OCI-LY1 (cell line): ENCODE measurements at regions not wholly inside any gene's neighbourhood (a gene's known extent, or its start where the extent isn't known, plus 50 kb on each side); places are given as distances from the start of the nearest gene placed in this dataset.

Source experiments
- H2AFZ ChIP-seq: fragments of 200-600 bp; sonication (generic), shearing (Covaris generic); 2 replicates; pipeline ENCODE4 v1.6.0; 2014; ENCODE audit warnings: antibody characterized with exemption, mild to moderate bottlenecking, low read length
- H3F3A ChIP-seq: fragments of 200-600 bp; sonication (generic), shearing (Covaris generic); 2 replicates; pipeline ENCODE4 v1.6.0; 2014; ENCODE audit warnings: mild to moderate bottlenecking, antibody characterized with exemption, low read length, moderate library complexity; ENCODE audit not compliant: insufficient read depth
- H3K27ac ChIP-seq: fragments of 200-600 bp; sonication (generic); 2 replicates; pipeline ENCODE4 v1.5.1; 2014; ENCODE audit warnings: low read length, mixed run types, mild to moderate bottlenecking, low read depth; ENCODE audit not compliant: poor library complexity, severe bottlenecking
- H3K27me3 ChIP-seq: fragments of 200-600 bp; sonication (generic); 2 replicates; pipeline ENCODE4 v1.6.0; 2014; ENCODE audit warnings: antibody characterized with exemption, mild to moderate bottlenecking, low read length, moderate library complexity; ENCODE audit not compliant: insufficient read depth
- H3K36me3 ChIP-seq: fragments of 200-600 bp; sonication (generic); 2 replicates; pipeline ENCODE4 v1.6.1; 2014; ENCODE audit warnings: mild to moderate bottlenecking, antibody characterized with exemption, low read length, moderate library complexity, mixed read lengths; ENCODE audit not compliant: insufficient read depth
- H3K4me1 ChIP-seq: fragments of 200-600 bp; sonication (generic); 2 replicates; pipeline ENCODE4 v1.5.1; 2014; ENCODE audit warnings: mild to moderate bottlenecking, low read length, moderate library complexity; ENCODE audit not compliant: insufficient read depth, severe bottlenecking
- H3K4me2 ChIP-seq: fragments of 200-600 bp; sonication (generic), shearing (Covaris generic); 2 replicates; pipeline ENCODE4 v1.6.1; 2014; ENCODE audit warnings: low read length
- H3K4me3 ChIP-seq: fragments of 200-600 bp; sonication (generic); 2 replicates; pipeline ENCODE4 v1.5.1; 2014; ENCODE audit warnings: low read length, low read depth, mild to moderate bottlenecking, mixed read lengths; ENCODE audit not compliant: poor library complexity, severe bottlenecking
- H3K79me2 ChIP-seq: fragments of 200-600 bp; shearing (Covaris generic); 2 replicates; pipeline ENCODE4 v1.6.1; 2016; ENCODE audit warnings: mixed run types, low read length, mixed read lengths; ENCODE audit not compliant: insufficient read depth
- H3K9ac ChIP-seq: fragments of 200-600 bp; sonication (generic), shearing (Covaris generic); 2 replicates; pipeline ENCODE4 v1.6.1; 2014; ENCODE audit warnings: mild to moderate bottlenecking, low read length, mixed read lengths
- H3K9me2 ChIP-seq: fragments of 200-600 bp; sonication (generic), shearing (Covaris generic); 2 replicates; pipeline ENCODE4 v1.6.1; 2014; ENCODE audit warnings: low read depth, mild to moderate bottlenecking, low read length, mixed read lengths
- H3K9me3 ChIP-seq: fragments of 200-600 bp; shearing (Covaris generic); 2 replicates; pipeline ENCODE4 v1.6.1; 2014; ENCODE audit warnings: low read length, mixed read lengths
- H4K20me1 ChIP-seq: fragments of 200-600 bp; sonication (generic), shearing (Covaris generic); 2 replicates; pipeline ENCODE4 v1.6.0; 2016; ENCODE audit warnings: mild to moderate bottlenecking, low read length; ENCODE audit not compliant: insufficient read depth
- EZH2 ChIP-seq: fragments of 200-600 bp; sonication (generic), shearing (Covaris generic); IDR thresholded peaks from 2 replicates; pipeline ENCODE4 v1.8.0; 2017; ENCODE audit warnings: borderline replicate concordance, mixed run types, mild to moderate bottlenecking, antibody characterized with exemption, low read length, moderate library complexity, mixed read lengths
- TF ChIP-seq, protein P1 (sequence below): fragments of 200-600 bp; sonication (generic), shearing (Covaris generic); IDR thresholded peaks from 2 replicates; pipeline ENCODE4 v1.5.1; 2017; ENCODE audit warnings: mild to moderate bottlenecking, antibody characterized with exemption, low read length, moderate library complexity, mixed read lengths

DNA sequence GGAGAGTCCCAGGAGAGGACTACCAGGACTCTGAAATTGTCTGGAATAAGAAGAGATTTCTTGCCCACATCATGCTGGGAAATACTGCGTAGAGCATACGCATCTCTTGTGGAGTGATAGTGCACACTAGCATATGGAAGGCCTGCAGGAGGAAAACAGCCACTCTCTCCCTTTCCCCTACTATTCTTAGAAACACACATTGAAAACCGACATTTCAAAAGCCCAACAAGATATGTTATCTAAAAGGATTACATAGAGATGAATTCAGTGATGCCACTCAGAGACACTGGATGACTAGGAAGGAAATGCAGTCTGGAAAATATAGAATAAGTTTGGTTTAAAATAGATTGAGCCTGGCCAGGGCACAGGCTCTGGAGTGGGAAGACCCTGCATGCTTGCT is 388.7 kb upstream of the NBEA start:
- Histone ChIP-seq H3K27me3 (no peaks in the 10 kb centered on the region), H4K20me1 (no peaks in the 10 kb centered on the region), H3K9me3 (no peaks in the 10 kb centered on the region), H3K4me3 (no peak overlapping the region), H3F3A (no peaks in the 10 kb centered on the region), H2AFZ (no peak overlapping the region), H3K9ac (no peak overlapping the region), H3K79me2 (no peaks in the 10 kb centered on the region), H3K4me2 (no peak overlapping the region), H3K4me1 (no peaks in the 10 kb centered on the region), H3K36me3 (no peaks in the 10 kb centered on the region), H3K27ac (no peak overlapping the region), H3K9me2 (no peaks in the 10 kb centered on the region)
- no peak for TF ChIP-seq EZH2
- TF ChIP-seq, protein P1, sequence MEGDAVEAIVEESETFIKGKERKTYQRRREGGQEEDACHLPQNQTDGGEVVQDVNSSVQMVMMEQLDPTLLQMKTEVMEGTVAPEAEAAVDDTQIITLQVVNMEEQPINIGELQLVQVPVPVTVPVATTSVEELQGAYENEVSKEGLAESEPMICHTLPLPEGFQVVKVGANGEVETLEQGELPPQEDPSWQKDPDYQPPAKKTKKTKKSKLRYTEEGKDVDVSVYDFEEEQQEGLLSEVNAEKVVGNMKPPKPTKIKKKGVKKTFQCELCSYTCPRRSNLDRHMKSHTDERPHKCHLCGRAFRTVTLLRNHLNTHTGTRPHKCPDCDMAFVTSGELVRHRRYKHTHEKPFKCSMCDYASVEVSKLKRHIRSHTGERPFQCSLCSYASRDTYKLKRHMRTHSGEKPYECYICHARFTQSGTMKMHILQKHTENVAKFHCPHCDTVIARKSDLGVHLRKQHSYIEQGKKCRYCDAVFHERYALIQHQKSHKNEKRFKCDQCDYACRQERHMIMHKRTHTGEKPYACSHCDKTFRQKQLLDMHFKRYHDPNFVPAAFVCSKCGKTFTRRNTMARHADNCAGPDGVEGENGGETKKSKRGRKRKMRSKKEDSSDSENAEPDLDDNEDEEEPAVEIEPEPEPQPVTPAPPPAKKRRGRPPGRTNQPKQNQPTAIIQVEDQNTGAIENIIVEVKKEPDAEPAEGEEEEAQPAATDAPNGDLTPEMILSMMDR, result no peak

DNA sequence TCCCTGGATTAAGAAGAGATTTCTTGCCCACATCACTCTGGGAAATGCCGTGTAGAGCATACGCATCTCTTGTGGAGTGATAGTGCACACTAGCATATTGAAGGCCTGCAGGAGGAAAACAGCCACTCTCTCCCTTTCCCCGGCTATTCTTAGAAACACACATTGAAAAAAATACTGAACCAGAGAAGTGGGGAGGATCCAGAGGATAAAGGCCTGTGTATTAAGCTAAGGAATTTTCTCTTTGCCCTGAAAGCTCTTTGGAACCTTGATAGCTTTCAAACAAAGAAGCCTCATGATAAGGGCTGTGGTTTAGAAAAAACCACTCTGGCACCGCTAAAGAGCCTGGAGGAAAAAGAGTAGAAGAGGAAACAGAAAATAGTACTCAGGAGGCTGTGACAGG is 386.1 kb upstream of the NBEA start:
- Histone ChIP-seq H3K4me3 (no peak overlapping the region), H3K4me2 (no peak overlapping the region), H3K9me3 (no peaks in the 10 kb centered on the region), H3K9ac (no peak overlapping the region), H3F3A (no peaks in the 10 kb centered on the region), H3K36me3 (no peaks in the 10 kb centered on the region), H3K27me3 (no peaks in the 10 kb centered on the region), H3K4me1 (no peaks in the 10 kb centered on the region), H4K20me1 (no peaks in the 10 kb centered on the region), H3K9me2 (no peaks in the 10 kb centered on the region), H3K79me2 (no peaks in the 10 kb centered on the region), H2AFZ (no peak overlapping the region), H3K27ac (no peak overlapping the region)
- TF ChIP-seq EZH2, result no peak
- TF ChIP-seq, protein P1, result no peak

DNA sequence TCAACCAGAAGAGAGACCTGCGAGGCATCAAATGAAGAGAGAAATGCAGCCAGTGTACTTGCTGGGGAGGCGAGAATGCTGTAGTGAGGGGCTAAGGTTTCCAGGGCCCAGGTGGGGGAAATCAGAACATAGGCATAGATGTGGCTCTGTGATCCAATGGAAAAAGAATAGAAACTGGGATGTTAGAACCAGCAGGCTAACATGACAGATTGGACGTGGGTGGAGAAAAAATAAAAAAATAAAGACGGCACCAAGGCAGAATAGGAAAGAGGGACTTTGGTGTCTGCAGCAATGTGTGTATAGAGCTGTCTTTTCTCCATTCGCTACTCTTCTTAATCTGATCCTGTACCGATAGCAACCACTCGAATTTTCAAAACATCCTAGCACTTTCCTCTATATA is 381.0 kb upstream of the NBEA start:
- TF ChIP-seq EZH2, result no peak
- TF ChIP-seq, protein P1, result no peak
- H3K9me3 ChIP-seq, result no peaks in the 10 kb centered on the region
- no peaks in the 10 kb centered on the region for H3K36me3 ChIP-seq
- no peak overlapping the region for H2AFZ ChIP-seq
- H3K79me2 ChIP-seq, result no peaks in the 10 kb centered on the region
- H3K4me1 ChIP-seq, result no peaks in the 10 kb centered on the region
- no peak overlapping the region for H3K9ac ChIP-seq
- no peaks in the 10 kb centered on the region for H3F3A ChIP-seq
- no peaks in the 10 kb centered on the region for H4K20me1 ChIP-seq
- no peaks in the 10 kb centered on the region for H3K27me3 ChIP-seq
- no peak overlapping the region for H3K4me3 ChIP-seq
- no peak overlapping the region for H3K4me2 ChIP-seq
- H3K9me2 ChIP-seq, result no peaks in the 10 kb centered on the region
- H3K27ac ChIP-seq, result no peak overlapping the region
